ENCODE measurements at regions not wholly inside any gene's neighbourhood (a gene's known extent, or its start where the extent isn't known, plus 50 kb on each side); places are given as distances from the start of the nearest gene placed in this dataset.

DNA sequence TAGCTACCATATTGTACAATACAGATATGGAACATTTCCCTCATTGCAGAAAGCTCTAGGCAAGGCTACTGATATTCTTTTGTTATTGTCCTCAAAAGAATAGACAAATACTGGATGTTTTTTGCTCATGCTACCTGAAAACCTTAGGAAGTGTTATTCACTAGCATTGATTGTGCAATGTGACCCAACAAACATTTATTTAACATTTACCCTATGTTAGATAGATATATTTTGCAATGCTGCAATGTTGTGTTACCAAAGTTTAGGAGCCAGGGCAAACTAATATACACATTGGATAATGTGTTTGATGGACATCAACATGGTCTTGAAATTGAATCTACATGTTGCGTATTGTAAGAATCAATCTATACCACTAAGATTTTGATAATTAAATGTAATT is 112.8 kb upstream of the CREB5 start:
- Mint-ChIP-seq H3K36me3 (ENCODE audit: low read depth) (no peaks in the 10 kb centered on the region), H3K4me1 (no peaks in the 10 kb centered on the region), H3K27ac (no peak overlapping the region), H3K27me3 (peaks cover 23% of the 10 kb centered on the region), H3K9me3 (no peaks in the 10 kb centered on the region), H3K4me3 (no peak overlapping the region)
- intact Hi-C loops (cut with micrococcal nuclease), result loop anchor here (5.0 kb wide), 1 partner anchor 553 kb away; no protein-coding TSS in a partner anchor
- no peak for DNase-seq

DNA sequence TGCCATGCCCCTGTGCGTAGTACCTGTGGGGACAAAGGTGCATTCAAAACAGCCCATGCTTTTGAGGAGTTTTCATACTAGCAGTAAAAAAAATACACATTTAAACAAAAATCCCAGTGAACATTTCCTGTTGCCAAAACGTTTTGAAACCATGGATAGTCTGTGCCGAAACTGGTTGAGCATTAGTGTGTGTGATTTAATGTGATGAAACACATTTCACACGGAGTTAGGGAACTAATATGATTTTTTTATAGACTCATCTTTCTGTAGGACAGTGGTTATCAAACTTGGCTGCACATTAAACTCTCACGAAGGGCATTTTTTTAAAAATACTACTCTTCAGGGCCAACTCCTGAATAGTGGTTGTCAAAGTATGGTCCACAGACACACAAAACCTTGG is 111.8 kb upstream of the CREB5 start:
- no peak for DNase-seq
- Mint-ChIP-seq H3K9me3 (no peaks in the 10 kb centered on the region), H3K27ac (no peak overlapping the region), H3K4me3 (no peak overlapping the region), H3K27me3 (peaks cover 25% of the 10 kb centered on the region), H3K36me3 (ENCODE audit: low read depth) (no peaks in the 10 kb centered on the region), H3K4me1 (no peaks in the 10 kb centered on the region)
- intact Hi-C loops (cut with micrococcal nuclease), result no loop called here

- intact Hi-C loops (cut with micrococcal nuclease), result no loop called here
- Mint-ChIP-seq H3K36me3 (ENCODE audit: low read depth) (no peaks in the 10 kb centered on the region), H3K27ac (no peak overlapping the region), H3K4me3 (no peak overlapping the region), H3K9me3 (no peaks in the 10 kb centered on the region), H3K4me1 (no peaks in the 10 kb centered on the region), H3K27me3 (peaks cover 19% of the 10 kb centered on the region)
- DNase-seq, result no peak
Observed at GRCh38 chr7:28301148-28301641, 111.1 kb upstream of the CREB5 start.

DNA sequence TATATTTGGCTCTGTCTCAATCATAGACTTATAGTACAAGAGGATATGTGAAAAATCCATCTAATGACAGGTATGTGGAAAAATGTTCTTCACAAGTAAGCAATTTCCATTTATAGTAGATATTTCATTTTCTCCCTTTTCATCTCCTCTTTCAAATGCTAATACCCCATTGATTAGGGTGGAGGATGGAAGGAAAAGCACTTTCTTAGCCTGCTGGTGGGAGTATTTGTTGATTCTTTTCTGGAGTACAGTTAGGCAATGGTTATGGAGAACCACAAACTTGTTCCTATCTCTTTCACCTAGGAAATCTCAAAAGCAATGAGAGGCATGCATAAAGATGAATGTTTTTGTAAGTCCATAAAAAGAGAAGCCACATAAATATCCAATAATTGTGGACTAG is 108.0 kb upstream of the CREB5 start:
- no peak for DNase-seq
- H3K9me3 Mint-ChIP-seq, result no peaks in the 10 kb centered on the region
- intact Hi-C loops (cut with micrococcal nuclease), result no loop called here
- no peaks in the 10 kb centered on the region for H3K4me1 Mint-ChIP-seq
- no peak overlapping the region for H3K4me3 Mint-ChIP-seq
- no peak overlapping the region for H3K27ac Mint-ChIP-seq
- H3K36me3 Mint-ChIP-seq (ENCODE audit: low read depth), result no peaks in the 10 kb centered on the region
- H3K27me3 Mint-ChIP-seq, result peaks cover 15% of the 10 kb centered on the region

GRCh38 chr7:28309704-28310459 is 102.4 kb upstream of the CREB5 start:
- Mint-ChIP-seq H3K36me3 (ENCODE audit: low read depth) (no peaks in the 10 kb centered on the region), H3K4me1 (no peaks in the 10 kb centered on the region), H3K27me3 (peaks cover 32% of the 10 kb centered on the region), H3K27ac (no peak overlapping the region), H3K9me3 (no peaks in the 10 kb centered on the region), H3K4me3 (no peak overlapping the region)
- intact Hi-C loops (cut with micrococcal nuclease), result no loop called here
- DNase-seq, result no peak

- H3K27me3 Mint-ChIP-seq, result peaks cover 33% of the 10 kb centered on the region
- no peak overlapping the region for H3K4me3 Mint-ChIP-seq
- intact Hi-C loops (cut with micrococcal nuclease), result no loop called here
- H3K36me3 Mint-ChIP-seq (ENCODE audit: low read depth), result no peaks in the 10 kb centered on the region
- DNase-seq, result no peak
- H3K27ac Mint-ChIP-seq, result no peak overlapping the region
- peaks cover under 1% of the 10 kb centered on the region for H3K4me1 Mint-ChIP-seq
- no peaks in the 10 kb centered on the region for H3K9me3 Mint-ChIP-seq
Observed at GRCh38 chr7:28310460-28310848, 101.9 kb upstream of the CREB5 start.

- H3K4me1 Mint-ChIP-seq, result peaks cover 3% of the 10 kb centered on the region
- no peak overlapping the region for H3K4me3 Mint-ChIP-seq
- H3K9me3 Mint-ChIP-seq, result no peaks in the 10 kb centered on the region
- no peaks in the 10 kb centered on the region for H3K36me3 Mint-ChIP-seq (ENCODE audit: low read depth)
- DNase-seq, result no peak
- intact Hi-C loops (cut with micrococcal nuclease), result no loop called here
- no peak overlapping the region for H3K27ac Mint-ChIP-seq
- H3K27me3 Mint-ChIP-seq, result peaks cover 42% of the 10 kb centered on the region
Observed at GRCh38 chr7:28311670-28312069, 100.6 kb upstream of the CREB5 start.

- Mint-ChIP-seq H3K9me3 (no peaks in the 10 kb centered on the region), H3K27me3 (peaks cover 44% of the 10 kb centered on the region), H3K4me3 (no peak overlapping the region), H3K27ac (no peak overlapping the region), H3K4me1 (peaks cover 3% of the 10 kb centered on the region), H3K36me3 (ENCODE audit: low read depth) (no peaks in the 10 kb centered on the region)
- no peak for DNase-seq
- intact Hi-C loops (cut with micrococcal nuclease), result no loop called here
Observed at GRCh38 chr7:28312948-28313347, 99.4 kb upstream of the CREB5 start.

DNA sequence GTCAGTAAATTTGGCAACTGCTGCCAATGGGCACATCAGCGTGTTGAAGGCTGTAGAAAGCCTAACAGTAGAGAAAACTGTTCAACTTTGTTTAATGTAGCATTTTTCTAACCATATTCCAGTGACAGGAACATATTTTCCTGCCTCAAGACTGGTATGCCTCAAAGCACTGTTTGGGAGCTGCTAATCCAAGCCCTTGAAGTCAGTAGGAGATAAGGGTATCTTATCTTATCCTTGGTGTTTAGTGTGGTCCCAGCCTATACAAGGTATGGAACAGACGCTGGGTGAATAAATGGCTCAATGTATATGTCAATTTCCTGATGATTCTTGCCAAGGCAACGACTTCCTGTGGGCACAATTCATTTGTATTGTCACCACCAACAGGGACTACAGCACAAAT is 97.5 kb upstream of the CREB5 start:
- Mint-ChIP-seq H3K4me3 (no peak overlapping the region), H3K27ac (no peak overlapping the region), H3K36me3 (ENCODE audit: low read depth) (no peaks in the 10 kb centered on the region), H3K4me1 (peaks cover 3% of the 10 kb centered on the region), H3K9me3 (no peaks in the 10 kb centered on the region), H3K27me3 (peaks cover 46% of the 10 kb centered on the region)
- intact Hi-C loops (cut with micrococcal nuclease), result no loop called here
- no peak for DNase-seq

DNA sequence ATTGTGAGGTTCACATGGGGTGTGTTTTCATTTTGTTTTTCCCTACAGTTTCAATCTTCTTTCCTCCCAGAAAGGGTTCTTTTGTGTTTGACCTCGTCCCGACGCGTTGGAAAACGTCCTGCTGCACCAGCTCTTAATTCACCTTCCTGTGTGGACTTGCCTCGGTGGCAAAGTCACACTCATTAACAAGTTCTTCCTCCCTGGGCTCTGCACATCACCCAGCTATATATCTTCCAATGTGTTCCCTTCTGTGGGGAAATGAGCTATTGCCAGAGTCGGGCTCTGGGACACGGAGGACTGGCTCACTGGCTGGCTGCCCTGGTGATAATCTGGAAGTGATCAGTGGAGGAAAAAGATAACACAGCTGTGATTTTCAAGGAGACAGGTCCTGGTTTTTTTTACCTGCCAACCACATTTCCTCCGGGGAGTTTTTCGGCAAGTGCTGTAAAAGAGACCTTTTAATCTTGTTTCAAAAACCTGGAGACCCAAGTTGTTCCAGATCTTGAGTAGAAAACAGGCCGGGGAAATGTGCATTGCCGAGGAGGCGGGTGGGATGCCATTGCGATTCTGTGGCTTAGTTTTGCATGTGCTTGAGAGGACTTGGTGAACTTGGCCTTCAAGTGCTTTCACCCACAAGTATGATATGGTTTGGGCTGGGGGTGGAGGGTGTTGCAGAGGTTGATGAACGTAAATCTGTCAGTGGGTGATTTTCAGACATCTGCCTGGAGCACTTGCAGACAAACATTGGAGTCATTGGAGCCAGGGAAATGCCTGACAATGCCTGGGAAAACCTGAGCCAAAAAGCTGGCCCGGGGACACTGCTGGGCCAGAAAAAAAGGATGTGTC is 96.5 kb upstream of the CREB5 start:
- intact Hi-C loops (cut with micrococcal nuclease), result no loop called here
- Mint-ChIP-seq H3K36me3 (ENCODE audit: low read depth) (no peaks in the 10 kb centered on the region), H3K4me3 (no peak overlapping the region), H3K27ac (no peak overlapping the region), H3K27me3 (peaks cover 44% of the 10 kb centered on the region), H3K9me3 (no peaks in the 10 kb centered on the region), H3K4me1 (peaks cover 3% of the 10 kb centered on the region)
- DNase-seq, result no peak

- Mint-ChIP-seq H3K4me1 (peaks cover 3% of the 10 kb centered on the region), H3K27me3 (peaks cover 45% of the 10 kb centered on the region), H3K4me3 (no peak overlapping the region), H3K27ac (no peak overlapping the region), H3K9me3 (no peaks in the 10 kb centered on the region), H3K36me3 (ENCODE audit: low read depth) (no peaks in the 10 kb centered on the region)
- intact Hi-C loops (cut with micrococcal nuclease), result no loop called here
- no peak for DNase-seq
Observed at GRCh38 chr7:28316489-28316888, 95.8 kb upstream of the CREB5 start.

GRCh38 chr7:28318101-28318762 is 94.1 kb upstream of the CREB5 start:
- H3K9me3 Mint-ChIP-seq, result no peaks in the 10 kb centered on the region

GRCh38 chr7:28323833-28324232 is 88.5 kb upstream of the CREB5 start:
- Mint-ChIP-seq H3K4me3 (no peak overlapping the region), H3K27ac (no peak overlapping the region), H3K4me1 (peaks cover 5% of the 10 kb centered on the region), H3K36me3 (ENCODE audit: low read depth) (no peaks in the 10 kb centered on the region), H3K9me3 (peaks cover 3% of the 10 kb centered on the region), H3K27me3 (peaks cover 7% of the 10 kb centered on the region)
- DNase-seq, result no peak
- intact Hi-C loops (cut with micrococcal nuclease), result no loop called here

More at GRCh38 chr7:28318101-28318762, 94.1 kb upstream of the CREB5 start:
- Mint-ChIP-seq H3K27me3 (peaks cover 35% of the 10 kb centered on the region), H3K36me3 (ENCODE audit: low read depth) (no peaks in the 10 kb centered on the region), H3K27ac (no peak overlapping the region), H3K4me3 (no peak overlapping the region), H3K4me1 (peaks cover 3% of the 10 kb centered on the region)
- DNase-seq, result no peak
- intact Hi-C loops (cut with micrococcal nuclease), result no loop called here

DNA sequence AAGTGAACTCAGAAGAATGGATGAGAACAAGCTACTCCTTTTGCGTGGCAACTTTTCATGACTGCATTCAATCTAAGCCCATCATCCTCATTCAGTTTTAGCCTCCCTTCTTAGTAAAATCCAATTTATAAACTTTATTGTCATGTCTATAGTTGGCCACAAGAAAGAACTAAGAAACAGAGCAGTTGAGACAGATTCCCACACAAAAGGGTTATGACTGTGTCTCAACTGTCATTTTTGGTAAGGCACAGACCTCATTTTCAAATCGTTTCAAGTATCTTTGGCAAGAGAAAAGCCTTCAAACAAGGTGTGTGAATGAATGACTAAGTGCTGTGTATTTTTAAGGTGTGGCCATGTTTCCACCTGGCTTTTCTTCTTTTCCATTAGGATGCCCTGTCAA is 84.2 kb upstream of the CREB5 start:
- DNase-seq, result no peak
- Mint-ChIP-seq H3K4me1 (peaks cover 19% of the 10 kb centered on the region), H3K27ac (no peak overlapping the region), H3K27me3 (peaks cover 2% of the 10 kb centered on the region), H3K36me3 (ENCODE audit: low read depth) (no peaks in the 10 kb centered on the region), H3K4me3 (no peak overlapping the region), H3K9me3 (peaks cover 3% of the 10 kb centered on the region)
- intact Hi-C loops (cut with micrococcal nuclease), result no loop called here

All from activated CD4-positive, alpha-beta T cell treated with anti-CD3 and anti-CD28 coated beads, Interleukin-2, amount 10 ng/mL, durations not matched to agents 24 days and 14 days (primary cell).